K562 (cell line): ENCODE measurements at regions not wholly inside any gene's neighbourhood (a gene's known extent, or its start where the extent isn't known, plus 50 kb on each side); places are given as distances from the start of the nearest gene placed in this dataset.
A peak's percentile ranks its signal among the peaks of the same experiment; 100 is the strongest.

Source experiments
- CBFA2T2 ChIP-seq: fragments of 450-650 bp; conservative IDR thresholded peaks from 2 replicates; pipeline ENCODE4 v1.6.1; 2017; ENCODE audit warnings: mild to moderate bottlenecking
- CTBP1 ChIP-seq: fragments of 450-650 bp; IDR thresholded peaks from 2 replicates; pipeline ENCODE4 v1.6.1; 2016; ENCODE audit warnings: borderline replicate concordance
- EZH2 ChIP-seq: IDR thresholded peaks from 2 replicates; pipeline ENCODE4 v1.6.1; 2012; ENCODE audit warnings: low read depth, mild to moderate bottlenecking, inconsistent platforms, low read length, borderline replicate concordance
- GABPA ChIP-seq: fragments of 200-800 bp; sonication (Bioruptor generic); conservative IDR thresholded peaks from 2 replicates; pipeline ENCODE4 v1.6.1; 2016; ENCODE audit warnings: low read depth, missing genetic modification characterization, missing compliant biosample characterization
- KDM5B ChIP-seq: fragments of 200-600 bp; sonication (generic); IDR thresholded peaks from 2 replicates; pipeline ENCODE4 v1.6.1; 2012; ENCODE audit warnings: low read depth, mild to moderate bottlenecking, moderate library complexity, low read length, control low read depth, inconsistent platforms; ENCODE audit not compliant: insufficient replicate concordance
- RAD21 ChIP-seq, 2 experiments: fragments of 250-450 bp in 1 of 2; fragments of 450-650 bp in 1 of 2; sonication (Bioruptor Pico) in 1 of 2; formaldehyde crosslinking in 1 of 2; IDR thresholded peaks in 1 of 2; conservative IDR thresholded peaks in 1 of 2; 2 replicates each; pipeline versions ENCODE4 v1.4.0 to v1.8.0; 2020 to 2022; ENCODE audit warnings: mild to moderate bottlenecking in 2 of 2, moderate library complexity in 1 of 2
- SRSF9 ChIP-seq: fragments of 200-400 bp; formaldehyde crosslinking; IDR thresholded peaks from 2 replicates; pipeline ENCODE4 v1.6.1; 2017; ENCODE audit warnings: low read depth, low read length, borderline replicate concordance
- TARDBP ChIP-seq: fragments of 450-650 bp; IDR thresholded peaks from 2 replicates; pipeline ENCODE4 v1.6.1; 2016
- TEAD4 ChIP-seq, 2 experiments: sonication (generic) in 1 of 2; formaldehyde crosslinking in 1 of 2; IDR thresholded peaks; 2 replicates each; pipeline versions ENCODE4 v1.6.1 to v1.8.0; 2012 to 2022; ENCODE audit warnings: borderline replicate concordance in 1 of 2, inconsistent platforms in 1 of 2, low read length in 1 of 2, mild to moderate bottlenecking in 1 of 2, missing genetic modification reagents in 1 of 2
- U2AF2 ChIP-seq: fragments of 200-400 bp; formaldehyde crosslinking; optimal IDR thresholded peaks from 2 replicates; pipeline ENCODE3; 2017; ENCODE audit warnings: low read depth, mild to moderate bottlenecking, low read length
- ZNF324 ChIP-seq: fragments of 250-450 bp; sonication (Bioruptor Pico); IDR thresholded peaks from 2 replicates; pipeline ENCODE4 v1.4.0; 2020; ENCODE audit warnings: mild to moderate bottlenecking
- TF ChIP-seq, protein P1 (sequence below), 3 experiments: IDR thresholded peaks in 2 of 3; conservative IDR thresholded peaks in 1 of 3; 2 replicates each; pipeline ENCODE4 v1.5.1; 2011 to 2012; ENCODE audit warnings: low read length in 3 of 3, mild to moderate bottlenecking in 3 of 3, control low read depth in 2 of 3, improper control_type of control experiment in 1 of 3, inconsistent platforms in 1 of 3, low read depth in 1 of 3, mixed read lengths in 1 of 3, moderate library complexity in 1 of 3; ENCODE audit not compliant: insufficient read depth in 2 of 3
- TF ChIP-seq, protein P2 (sequence below): sonication (generic); formaldehyde crosslinking; IDR thresholded peaks from 2 replicates; pipeline ENCODE4 v1.4.0; 2020; ENCODE audit warnings: mild to moderate bottlenecking, missing genetic modification reagents
- TF ChIP-seq, protein P3 (sequence below): sonication (generic); formaldehyde crosslinking; IDR thresholded peaks from 2 replicates; pipeline ENCODE4 v1.8.1; 2023; ENCODE audit warnings: mild to moderate bottlenecking, missing genetic modification reagents

DNA sequence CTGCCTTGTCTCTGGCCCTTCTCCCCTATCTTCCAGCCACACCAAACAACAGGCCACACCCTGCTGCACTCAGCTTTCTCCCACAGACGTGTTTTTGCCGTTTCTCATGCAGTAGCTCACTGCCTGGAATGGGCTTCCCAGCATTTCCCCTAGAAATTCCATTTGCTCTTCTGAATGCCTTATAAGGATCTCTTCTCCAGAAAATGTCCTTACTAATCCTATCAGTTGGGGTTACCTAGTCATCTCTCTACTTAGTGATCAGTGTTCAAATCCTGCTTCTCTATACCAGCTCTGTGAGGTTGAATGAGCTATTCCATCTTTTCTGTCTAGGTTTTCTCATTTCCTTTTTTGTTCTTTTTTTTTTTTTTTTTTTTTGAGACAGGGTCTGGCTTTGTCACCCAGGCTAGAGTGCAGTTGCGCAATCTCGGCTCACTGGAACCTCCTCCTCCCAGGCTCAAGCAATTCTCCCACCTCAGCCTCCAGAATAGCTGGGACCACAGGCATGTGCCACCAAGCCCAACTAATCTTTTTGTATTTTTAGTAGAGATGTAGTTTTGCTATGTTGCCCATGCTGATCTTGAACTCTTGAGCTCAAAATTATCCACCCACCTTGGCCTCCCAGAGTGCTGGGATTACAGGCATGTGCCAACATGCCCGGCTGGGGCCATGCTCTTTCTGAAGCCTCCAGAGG lies 98.2 kb upstream of the CHD2 start:
- TF ChIP-seq, protein P1, sequence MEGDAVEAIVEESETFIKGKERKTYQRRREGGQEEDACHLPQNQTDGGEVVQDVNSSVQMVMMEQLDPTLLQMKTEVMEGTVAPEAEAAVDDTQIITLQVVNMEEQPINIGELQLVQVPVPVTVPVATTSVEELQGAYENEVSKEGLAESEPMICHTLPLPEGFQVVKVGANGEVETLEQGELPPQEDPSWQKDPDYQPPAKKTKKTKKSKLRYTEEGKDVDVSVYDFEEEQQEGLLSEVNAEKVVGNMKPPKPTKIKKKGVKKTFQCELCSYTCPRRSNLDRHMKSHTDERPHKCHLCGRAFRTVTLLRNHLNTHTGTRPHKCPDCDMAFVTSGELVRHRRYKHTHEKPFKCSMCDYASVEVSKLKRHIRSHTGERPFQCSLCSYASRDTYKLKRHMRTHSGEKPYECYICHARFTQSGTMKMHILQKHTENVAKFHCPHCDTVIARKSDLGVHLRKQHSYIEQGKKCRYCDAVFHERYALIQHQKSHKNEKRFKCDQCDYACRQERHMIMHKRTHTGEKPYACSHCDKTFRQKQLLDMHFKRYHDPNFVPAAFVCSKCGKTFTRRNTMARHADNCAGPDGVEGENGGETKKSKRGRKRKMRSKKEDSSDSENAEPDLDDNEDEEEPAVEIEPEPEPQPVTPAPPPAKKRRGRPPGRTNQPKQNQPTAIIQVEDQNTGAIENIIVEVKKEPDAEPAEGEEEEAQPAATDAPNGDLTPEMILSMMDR (IDR thresholded peaks at IDR 0.05 in 2 of 3, conservative IDR thresholded peaks at IDR 0.05 in 1 of 3; ENCODE audit: insufficient read depth in 2 of 3, low read depth in 1 of 3, low read length in 3 of 3) = no peak
- TF ChIP-seq U2AF2 (no peak), RAD21 (CRISPR knock-in tag; conservative IDR thresholded peaks at IDR 0.05 in 1 of 2, IDR thresholded peaks at IDR 0.05 in 1 of 2) (no peak), KDM5B (no peak), EZH2 (no peak), CBFA2T2 (no peak), CTBP1 (no peak), GABPA (no peak), TARDBP (no peak), SRSF9 (no peak), TEAD4 (IDR thresholded peaks at IDR 0.05; ENCODE audit: low read length) (0 out of 2 replicates have a peak, but pooled peaks have one; percentile 0), TEAD4 (CRISPR knock-in tag; IDR thresholded peaks at IDR 0.05; ENCODE audit: borderline replicate concordance) (no peak), ZNF324 (CRISPR knock-in tag) (no peak)
- TF ChIP-seq, protein P2, sequence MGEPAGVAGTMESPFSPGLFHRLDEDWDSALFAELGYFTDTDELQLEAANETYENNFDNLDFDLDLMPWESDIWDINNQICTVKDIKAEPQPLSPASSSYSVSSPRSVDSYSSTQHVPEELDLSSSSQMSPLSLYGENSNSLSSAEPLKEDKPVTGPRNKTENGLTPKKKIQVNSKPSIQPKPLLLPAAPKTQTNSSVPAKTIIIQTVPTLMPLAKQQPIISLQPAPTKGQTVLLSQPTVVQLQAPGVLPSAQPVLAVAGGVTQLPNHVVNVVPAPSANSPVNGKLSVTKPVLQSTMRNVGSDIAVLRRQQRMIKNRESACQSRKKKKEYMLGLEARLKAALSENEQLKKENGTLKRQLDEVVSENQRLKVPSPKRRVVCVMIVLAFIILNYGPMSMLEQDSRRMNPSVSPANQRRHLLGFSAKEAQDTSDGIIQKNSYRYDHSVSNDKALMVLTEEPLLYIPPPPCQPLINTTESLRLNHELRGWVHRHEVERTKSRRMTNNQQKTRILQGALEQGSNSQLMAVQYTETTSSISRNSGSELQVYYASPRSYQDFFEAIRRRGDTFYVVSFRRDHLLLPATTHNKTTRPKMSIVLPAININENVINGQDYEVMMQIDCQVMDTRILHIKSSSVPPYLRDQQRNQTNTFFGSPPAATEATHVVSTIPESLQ (CRISPR knock-in tag) = no peak
- TF ChIP-seq, protein P3, sequence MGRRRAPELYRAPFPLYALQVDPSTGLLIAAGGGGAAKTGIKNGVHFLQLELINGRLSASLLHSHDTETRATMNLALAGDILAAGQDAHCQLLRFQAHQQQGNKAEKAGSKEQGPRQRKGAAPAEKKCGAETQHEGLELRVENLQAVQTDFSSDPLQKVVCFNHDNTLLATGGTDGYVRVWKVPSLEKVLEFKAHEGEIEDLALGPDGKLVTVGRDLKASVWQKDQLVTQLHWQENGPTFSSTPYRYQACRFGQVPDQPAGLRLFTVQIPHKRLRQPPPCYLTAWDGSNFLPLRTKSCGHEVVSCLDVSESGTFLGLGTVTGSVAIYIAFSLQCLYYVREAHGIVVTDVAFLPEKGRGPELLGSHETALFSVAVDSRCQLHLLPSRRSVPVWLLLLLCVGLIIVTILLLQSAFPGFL (CRISPR knock-in tag) = no peak
